ENCODE measurements at regions not wholly inside any gene's neighbourhood (a gene's known extent, or its start where the extent isn't known, plus 50 kb on each side); places are given as distances from the start of the nearest gene placed in this dataset.

GRCh38 chr12:107513184-107513583, 172.4 kb upstream of the PWP1 start:
- H3K9ac ChIP-seq (ENCODE audit: low read length) = no peak overlapping the region
- H3K4me1 ChIP-seq (ENCODE audit: control insufficient read depth, insufficient read depth, low read depth, low read length) = peaks cover 5% of the 10 kb centered on the region
- H2BK5ac ChIP-seq (ENCODE audit: low read depth, low read length, poor library complexity, severe bottlenecking) = no peak overlapping the region
- H3K18ac ChIP-seq (ENCODE audit: low read depth in 1 of 2, low read length in 2 of 2) = no peak overlapping the region
- H2BK12ac ChIP-seq (ENCODE audit: low read length in 2 of 2) = no peak overlapping the region
- no peak overlapping the region for H2BK120ac ChIP-seq (ENCODE audit: low read depth, low read length)
- H3K9me3 ChIP-seq (ENCODE audit: control insufficient read depth, low read length) = no peaks in the 10 kb centered on the region
- no peak overlapping the region for H3K27ac ChIP-seq (ENCODE audit: low read length, poor library complexity, severe bottlenecking)
- no peak overlapping the region for H2AFZ ChIP-seq (ENCODE audit: low read depth, low read length)
- no peaks in the 10 kb centered on the region for H3K36me3 ChIP-seq (ENCODE audit: control insufficient read depth in 1 of 2, insufficient read depth in 2 of 2, low read depth in 1 of 2, low read length in 2 of 2)
- no peak overlapping the region for H4K91ac ChIP-seq (ENCODE audit: low read length)
- no peak overlapping the region for H3K4me3 ChIP-seq (ENCODE audit: insufficient read depth in 1 of 2, low read depth in 1 of 2, low read length in 2 of 2)
- 52% methylated on average over 4 of the region's 5 CpGs for WGBS
- H2AK5ac ChIP-seq (ENCODE audit: low read length, severe bottlenecking) = no peak overlapping the region
- peaks cover 0 to 9% of the 10 kb centered on the region in 2 experiments for H3K27me3 ChIP-seq (ENCODE audit: control insufficient read depth in 1 of 2, insufficient read depth in 1 of 2, low read length in 2 of 2)
- H2BK15ac ChIP-seq (ENCODE audit: low read depth, poor library complexity, severe bottlenecking) = no peak overlapping the region
- no peak overlapping the region for H3K4me2 ChIP-seq (ENCODE audit: low read length, poor library complexity, severe bottlenecking)
- no peaks in the 10 kb centered on the region for H3K79me1 ChIP-seq (replicated peaks; ENCODE audit: low read length, poor library complexity, severe bottlenecking)
- no peak overlapping the region for H3K14ac ChIP-seq (ENCODE audit: low read length in 2 of 2)
- H3K23ac ChIP-seq (ENCODE audit: low read length in 2 of 2) = no peak overlapping the region
- no peak for DNase-seq
- H3K4ac ChIP-seq (ENCODE audit: low read depth in 1 of 2, low read length in 2 of 2) = no peak overlapping the region
- no peak overlapping the region for H4K8ac ChIP-seq (ENCODE audit: low read length)

DNA sequence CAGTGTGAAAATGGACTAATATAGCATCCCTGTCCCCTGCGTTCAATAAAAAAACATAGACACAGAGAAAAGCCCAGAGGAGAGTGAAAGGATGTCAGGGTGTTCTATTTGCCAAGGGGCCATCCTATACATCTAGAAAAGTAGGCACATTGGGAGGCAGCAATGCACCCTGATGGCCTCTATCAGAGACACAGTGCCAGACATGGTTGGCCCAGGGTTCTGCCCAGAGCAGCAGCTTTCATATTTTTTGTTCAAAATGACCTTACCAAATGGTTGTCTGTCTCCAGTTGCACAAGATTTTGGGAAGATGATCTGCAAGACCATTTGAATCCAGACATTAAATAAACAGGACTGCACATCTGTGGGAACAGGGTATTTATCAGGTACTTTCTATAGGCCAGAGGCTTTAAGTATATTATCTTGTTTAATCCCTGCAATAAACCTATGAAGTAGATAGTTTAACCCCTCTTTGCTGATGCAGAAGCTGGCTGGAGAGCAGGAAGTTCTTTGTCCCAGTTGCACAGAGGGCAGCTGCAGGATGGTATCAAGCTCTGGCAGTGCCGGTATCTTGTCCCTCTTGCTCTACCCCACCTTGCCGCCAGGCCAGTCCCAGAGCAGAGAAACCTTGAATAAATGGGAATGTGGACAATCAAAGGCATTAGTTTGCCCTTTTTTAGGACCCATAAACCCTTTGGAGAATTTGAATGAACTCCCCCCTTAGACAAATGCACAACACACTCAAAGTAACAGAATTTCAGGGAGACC, 171.8 kb upstream of the PWP1 start:
- no peaks in the 10 kb centered on the region for H3K9me3 ChIP-seq (ENCODE audit: control insufficient read depth, low read length)
- no peak overlapping the region for H3K18ac ChIP-seq (ENCODE audit: low read depth in 1 of 2, low read length in 2 of 2)
- no peak overlapping the region for H3K4ac ChIP-seq (ENCODE audit: low read depth in 1 of 2, low read length in 2 of 2)
- no peak overlapping the region for H3K14ac ChIP-seq (ENCODE audit: low read length in 2 of 2)
- no peak for DNase-seq
- H2BK5ac ChIP-seq (ENCODE audit: low read depth, low read length, poor library complexity, severe bottlenecking) = no peak overlapping the region
- H3K27ac ChIP-seq (ENCODE audit: low read length, poor library complexity, severe bottlenecking) = no peak overlapping the region
- no peak overlapping the region for H2AK5ac ChIP-seq (ENCODE audit: low read length, severe bottlenecking)
- no peak overlapping the region for H2AFZ ChIP-seq (ENCODE audit: low read depth, low read length)
- no peaks in the 10 kb centered on the region for H3K36me3 ChIP-seq (ENCODE audit: control insufficient read depth in 1 of 2, insufficient read depth in 2 of 2, low read depth in 1 of 2, low read length in 2 of 2)
- no peak overlapping the region for H3K23ac ChIP-seq (ENCODE audit: low read length in 2 of 2)
- H4K8ac ChIP-seq (ENCODE audit: low read length) = no peak overlapping the region
- no peak overlapping the region for H2BK12ac ChIP-seq (ENCODE audit: low read length in 2 of 2)
- 89% methylated on average over 3 of the region's 3 CpGs for WGBS
- no peak overlapping the region for H3K9ac ChIP-seq (ENCODE audit: low read length)
- no peak overlapping the region for H2BK120ac ChIP-seq (ENCODE audit: low read depth, low read length)
- no peak overlapping the region for H2BK15ac ChIP-seq (ENCODE audit: low read depth, poor library complexity, severe bottlenecking)
- H4K91ac ChIP-seq (ENCODE audit: low read length) = no peak overlapping the region
- H3K79me1 ChIP-seq (replicated peaks; ENCODE audit: low read length, poor library complexity, severe bottlenecking) = no peaks in the 10 kb centered on the region
- H3K4me1 ChIP-seq (ENCODE audit: control insufficient read depth, insufficient read depth, low read depth, low read length) = peaks cover 5% of the 10 kb centered on the region
- no peak overlapping the region for H3K4me2 ChIP-seq (ENCODE audit: low read length, poor library complexity, severe bottlenecking)
- H3K4me3 ChIP-seq (ENCODE audit: insufficient read depth in 1 of 2, low read depth in 1 of 2, low read length in 2 of 2) = no peak overlapping the region
- H3K27me3 ChIP-seq (ENCODE audit: control insufficient read depth in 1 of 2, insufficient read depth in 1 of 2, low read length in 2 of 2) = peaks cover 0 to 9% of the 10 kb centered on the region in 2 experiments

GRCh38 chr12:107514887-107515445, 170.6 kb upstream of the PWP1 start:
- Histone ChIP-seq H2AK5ac (ENCODE audit: low read length, severe bottlenecking) (peak overlapping the region; percentile 69), H3K9ac (ENCODE audit: low read length) (peak overlapping the region; percentile 78), H3K27ac (ENCODE audit: low read length, poor library complexity, severe bottlenecking) (peak overlapping the region; percentile 64), H2BK120ac (ENCODE audit: low read depth, low read length) (no peak overlapping the region), H3K79me1 (replicated peaks; ENCODE audit: low read length, poor library complexity, severe bottlenecking) (no peaks in the 10 kb centered on the region), H3K4me1 (ENCODE audit: control insufficient read depth, insufficient read depth, low read depth, low read length) (peaks cover 5% of the 10 kb centered on the region), H3K4me2 (ENCODE audit: low read length, poor library complexity, severe bottlenecking) (no peak overlapping the region), H3K27me3 (ENCODE audit: control insufficient read depth in 1 of 2, insufficient read depth in 1 of 2, low read length in 2 of 2) (peaks cover 0 to 4% of the 10 kb centered on the region in 2 experiments), H2BK15ac (ENCODE audit: low read depth, poor library complexity, severe bottlenecking) (no peak overlapping the region), H3K14ac (ENCODE audit: low read length in 2 of 2) (no peak overlapping the region), H4K8ac (ENCODE audit: low read length) (no peak overlapping the region), H3K9me3 (ENCODE audit: control insufficient read depth, low read length) (no peaks in the 10 kb centered on the region), H2BK5ac (ENCODE audit: low read depth, low read length, poor library complexity, severe bottlenecking) (no peak overlapping the region), H3K36me3 (ENCODE audit: control insufficient read depth in 1 of 2, insufficient read depth in 2 of 2, low read depth in 1 of 2, low read length in 2 of 2) (no peaks in the 10 kb centered on the region), H3K18ac (ENCODE audit: low read depth in 1 of 2, low read length in 2 of 2) (no peak overlapping the region), H3K23ac (ENCODE audit: low read length in 2 of 2) (no peak overlapping the region), H2BK12ac (ENCODE audit: low read length in 2 of 2) (no peak overlapping the region), H3K4me3 (ENCODE audit: insufficient read depth in 1 of 2, low read depth in 1 of 2, low read length in 2 of 2) (peak overlapping the region in 1 of 2 experiments; percentile 36), H2AFZ (ENCODE audit: low read depth, low read length) (no peak overlapping the region), H4K91ac (ENCODE audit: low read length) (no peak overlapping the region), H3K4ac (ENCODE audit: low read depth in 1 of 2, low read length in 2 of 2) (no peak overlapping the region)
- peak; percentile 22 for DNase-seq
- 75% methylated on average over 5 of the region's 7 CpGs for WGBS

- Histone ChIP-seq H3K27me3 (ENCODE audit: control insufficient read depth in 1 of 2, insufficient read depth in 1 of 2, low read length in 2 of 2) (no peaks in the 10 kb centered on the region), H3K14ac (ENCODE audit: low read length in 2 of 2) (no peak overlapping the region), H2BK15ac (ENCODE audit: low read depth, poor library complexity, severe bottlenecking) (no peak overlapping the region), H3K9ac (ENCODE audit: low read length) (peak overlapping the region; percentile 78), H3K27ac (ENCODE audit: low read length, poor library complexity, severe bottlenecking) (peak overlapping the region; percentile 64), H3K4me3 (ENCODE audit: insufficient read depth in 1 of 2, low read depth in 1 of 2, low read length in 2 of 2) (peak overlapping the region in 1 of 2 experiments; percentile 36), H2BK12ac (ENCODE audit: low read length in 2 of 2) (no peak overlapping the region), H3K4me1 (ENCODE audit: control insufficient read depth, insufficient read depth, low read depth, low read length) (peaks cover 5% of the 10 kb centered on the region), H2BK120ac (ENCODE audit: low read depth, low read length) (no peak overlapping the region), H3K4me2 (ENCODE audit: low read length, poor library complexity, severe bottlenecking) (no peak overlapping the region), H3K18ac (ENCODE audit: low read depth in 1 of 2, low read length in 2 of 2) (no peak overlapping the region), H3K9me3 (ENCODE audit: control insufficient read depth, low read length) (no peaks in the 10 kb centered on the region), H4K91ac (ENCODE audit: low read length) (no peak overlapping the region), H3K23ac (ENCODE audit: low read length in 2 of 2) (no peak overlapping the region), H4K8ac (ENCODE audit: low read length) (no peak overlapping the region), H3K36me3 (ENCODE audit: control insufficient read depth in 1 of 2, insufficient read depth in 2 of 2, low read depth in 1 of 2, low read length in 2 of 2) (no peaks in the 10 kb centered on the region), H2BK5ac (ENCODE audit: low read depth, low read length, poor library complexity, severe bottlenecking) (no peak overlapping the region), H2AFZ (ENCODE audit: low read depth, low read length) (no peak overlapping the region), H3K79me1 (replicated peaks; ENCODE audit: low read length, poor library complexity, severe bottlenecking) (no peaks in the 10 kb centered on the region), H2AK5ac (ENCODE audit: low read length, severe bottlenecking) (no peak overlapping the region), H3K4ac (ENCODE audit: low read depth in 1 of 2, low read length in 2 of 2) (no peak overlapping the region)
- WGBS = 30% methylated on average over 2 of the region's 2 CpGs
- DNase-seq = peak; percentile 42
Measured at GRCh38 chr12:107515446-107515958, 170.1 kb upstream of the PWP1 start.

Measured in mesenchymal stem cell (in vitro differentiated cells and primary cell).